Left renal cortex interstitium (tissue), 4 donors: ENCODE measurements at regions not wholly inside any gene's neighbourhood (a gene's known extent, or its start where the extent isn't known, plus 50 kb on each side); places are given as distances from the start of the nearest gene placed in this dataset.
A peak's percentile ranks its signal among the peaks of the same experiment; 100 is the strongest.
"Not testable (repeated sequence)": the region's sequence is repeated elsewhere in the genome, so short reads cannot be mapped to it uniquely, and the experiment has no call there.

Experiments
- DNase-seq, 4 donors: peaks; one replicate each; pipeline ENCODE4 v3.0.0-alpha.2; 2013; ENCODE audit warnings: low read depth in 4 of 4, low spot score in 2 of 4, missing footprints in 1 of 4

DNA sequence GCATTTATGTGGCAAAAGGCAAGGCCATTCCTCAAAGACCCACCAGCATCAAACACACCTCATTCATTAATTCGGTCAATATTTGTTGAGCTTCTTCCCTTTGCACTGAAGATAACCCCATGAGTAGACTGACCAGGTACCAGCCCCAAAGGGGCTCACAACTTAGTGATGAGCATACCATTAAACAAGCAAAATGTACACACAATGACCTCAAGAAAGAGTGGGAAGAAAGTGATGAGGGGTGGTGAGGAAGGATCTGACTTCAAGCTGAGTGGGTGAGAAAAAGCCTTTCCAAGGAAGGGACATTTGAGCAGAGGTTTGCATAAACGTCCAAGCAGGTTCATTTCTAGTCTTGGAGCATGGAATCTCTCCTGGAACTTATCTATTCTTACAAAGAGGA is 562.5 kb downstream of the TOX3 start:
- DNase-seq, result no peak

DNA sequence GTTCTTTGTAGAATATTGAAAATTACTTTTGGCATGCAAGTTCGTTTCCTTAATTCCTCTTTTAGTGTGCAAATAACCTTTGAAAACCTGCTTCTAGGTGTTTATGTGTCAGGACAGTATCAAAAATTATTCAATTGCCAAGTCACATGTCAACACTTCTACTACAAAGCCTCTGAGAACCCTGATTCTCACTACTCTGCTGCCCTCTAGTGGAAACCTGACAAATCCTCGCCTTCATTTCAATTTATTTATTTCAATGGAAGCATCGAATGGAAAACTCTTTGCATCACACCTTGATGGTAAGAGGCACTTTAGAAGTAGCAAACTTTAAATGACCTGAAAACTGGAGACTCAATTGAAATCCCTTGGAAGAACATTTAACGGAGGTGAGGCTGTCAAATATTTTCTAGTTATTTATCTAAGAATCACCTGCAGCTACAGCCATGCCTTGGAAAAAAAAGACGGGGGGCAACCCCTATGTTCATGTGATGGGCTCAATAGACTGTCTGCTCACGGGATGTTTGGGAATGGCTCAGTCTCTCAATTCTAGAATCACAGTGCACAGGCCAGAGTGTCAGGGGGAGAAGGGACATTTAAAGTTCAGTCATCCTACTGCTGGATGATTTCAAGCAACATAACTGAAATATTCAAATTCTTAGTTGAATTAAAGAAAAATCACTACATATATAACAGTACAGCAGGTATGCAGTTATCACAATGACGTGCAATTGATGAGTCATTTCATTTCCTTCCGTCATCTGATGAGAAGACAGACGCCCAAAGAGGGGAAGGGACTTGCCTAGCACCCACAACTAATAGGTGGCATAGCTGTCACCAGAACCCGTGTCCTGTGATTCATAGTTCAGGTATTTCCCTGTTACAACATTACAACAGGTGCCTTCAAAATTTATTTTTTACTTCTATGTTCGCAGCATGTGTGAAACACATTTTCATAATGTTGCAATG is 563.9 kb downstream of the TOX3 start:
- peak in 3 of 4 donors; percentile 63 to 79 (median 77) for DNase-seq

DNA sequence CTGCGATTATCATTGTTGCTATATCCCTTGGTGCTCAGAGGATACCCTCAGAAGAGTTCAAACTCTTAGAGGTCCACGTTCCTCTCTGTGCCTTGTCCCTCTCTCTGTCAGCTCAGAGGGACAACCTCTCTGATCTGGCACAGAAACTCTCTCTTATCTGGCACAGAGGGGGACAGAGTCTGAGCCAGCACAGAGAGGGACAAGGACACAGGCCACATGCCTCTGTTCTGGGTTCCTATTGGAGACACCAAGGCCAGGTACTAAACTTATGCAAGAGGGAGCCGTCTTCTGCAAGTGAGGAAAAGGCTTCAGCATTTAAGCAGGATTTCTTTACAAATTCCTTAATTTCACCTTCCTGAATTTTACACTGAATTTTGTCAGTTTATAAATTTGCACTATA is 565.2 kb downstream of the TOX3 start:
- no peak for DNase-seq

DNA sequence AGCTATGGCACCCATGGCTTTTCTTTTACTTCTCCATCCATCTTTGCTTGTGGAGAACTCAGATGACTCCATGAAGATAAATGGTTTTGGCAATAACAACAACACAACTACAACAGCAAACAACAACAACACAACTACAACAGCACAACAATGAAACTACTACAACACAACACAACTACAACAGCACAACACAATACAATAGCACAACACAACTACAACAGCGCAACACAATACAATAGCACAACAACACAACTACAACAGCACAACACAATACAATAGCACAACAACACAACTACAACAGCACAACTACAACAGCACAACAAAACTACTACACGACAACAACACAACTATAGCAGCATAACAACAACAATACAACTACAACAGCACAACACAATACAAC is 569.4 kb downstream of the TOX3 start:
- DNase-seq, result not testable (repeated sequence)

DNA sequence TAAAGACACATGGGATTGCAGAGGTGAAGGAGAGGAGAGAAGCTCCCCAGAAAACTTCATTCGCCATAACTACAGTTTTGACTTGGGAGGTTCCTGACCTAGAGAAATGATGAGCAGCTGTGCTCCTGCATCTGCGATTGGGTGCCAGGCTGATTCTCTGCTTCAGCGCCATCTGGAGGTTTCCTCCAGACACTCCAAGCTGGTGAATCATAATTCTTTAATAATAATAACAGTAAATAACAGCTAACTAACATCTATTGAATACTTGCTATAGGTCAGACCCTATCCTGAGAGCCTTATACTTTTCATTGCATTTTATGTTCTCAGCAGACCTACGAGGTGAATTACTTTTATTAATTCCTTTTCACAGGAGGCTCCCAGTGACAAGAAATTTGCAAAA is 575.8 kb downstream of the TOX3 start:
- DNase-seq, result no peak

DNA sequence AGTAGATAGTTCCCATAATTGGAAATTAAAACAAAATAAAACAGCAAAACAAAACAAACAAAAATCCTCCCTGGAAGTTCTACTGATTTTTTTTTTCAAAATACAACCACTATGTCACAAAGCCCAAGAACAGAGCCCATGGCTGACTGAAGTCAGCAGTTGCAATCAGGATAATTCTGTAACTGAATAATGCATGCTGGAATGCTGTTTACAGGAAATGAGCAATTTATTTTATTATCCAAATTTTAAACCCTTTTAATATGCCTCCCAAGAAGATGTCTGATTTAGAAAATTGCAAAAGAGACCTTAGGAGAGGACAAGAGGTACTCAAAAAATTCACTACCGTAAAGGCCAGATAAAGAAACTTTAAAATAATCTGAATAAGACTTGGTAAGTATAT is 578.2 kb downstream of the TOX3 start:
- DNase-seq, result no peak

DNA sequence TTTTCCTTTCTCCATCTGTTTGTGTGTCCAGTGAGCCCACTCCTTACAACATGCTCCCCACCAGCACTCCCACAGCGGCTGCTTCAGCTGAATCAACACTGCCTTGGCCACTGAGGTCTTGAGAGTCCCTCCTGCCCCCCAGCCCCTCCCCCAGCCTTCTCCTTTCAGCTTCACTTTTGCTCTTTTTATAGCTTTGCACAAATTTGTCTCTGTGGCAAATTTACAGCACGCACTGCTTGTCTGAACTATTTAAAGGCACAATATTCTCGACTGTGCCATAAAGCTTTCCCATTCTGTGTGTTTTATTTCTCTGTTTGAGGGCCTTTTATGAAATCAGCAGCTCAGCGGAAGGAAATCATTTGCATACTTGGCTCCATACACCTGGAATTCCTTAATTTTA is 579.3 kb downstream of the TOX3 start:
- peak in 1 of 4 donors; percentile 51 for DNase-seq

DNA sequence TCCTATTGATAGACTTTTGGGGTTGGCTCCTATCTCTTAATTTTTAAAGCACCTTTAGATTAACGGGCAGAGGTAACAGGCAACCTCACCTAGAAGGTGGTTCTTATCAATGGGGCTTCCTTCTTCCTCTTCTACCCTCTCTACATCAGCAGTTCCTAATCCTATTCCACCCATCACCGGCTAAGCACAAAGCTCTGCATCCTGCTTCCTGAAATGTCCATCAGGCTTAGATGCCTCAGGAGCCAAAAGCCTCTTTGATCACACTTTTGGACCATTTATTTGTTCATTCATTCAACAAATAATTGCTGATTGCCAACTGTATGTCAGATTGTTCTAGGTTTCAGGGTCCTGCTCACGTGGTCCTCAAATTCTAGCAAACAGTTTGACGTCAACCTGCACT is 586.0 kb downstream of the TOX3 start:
- DNase-seq, result no peak

DNA sequence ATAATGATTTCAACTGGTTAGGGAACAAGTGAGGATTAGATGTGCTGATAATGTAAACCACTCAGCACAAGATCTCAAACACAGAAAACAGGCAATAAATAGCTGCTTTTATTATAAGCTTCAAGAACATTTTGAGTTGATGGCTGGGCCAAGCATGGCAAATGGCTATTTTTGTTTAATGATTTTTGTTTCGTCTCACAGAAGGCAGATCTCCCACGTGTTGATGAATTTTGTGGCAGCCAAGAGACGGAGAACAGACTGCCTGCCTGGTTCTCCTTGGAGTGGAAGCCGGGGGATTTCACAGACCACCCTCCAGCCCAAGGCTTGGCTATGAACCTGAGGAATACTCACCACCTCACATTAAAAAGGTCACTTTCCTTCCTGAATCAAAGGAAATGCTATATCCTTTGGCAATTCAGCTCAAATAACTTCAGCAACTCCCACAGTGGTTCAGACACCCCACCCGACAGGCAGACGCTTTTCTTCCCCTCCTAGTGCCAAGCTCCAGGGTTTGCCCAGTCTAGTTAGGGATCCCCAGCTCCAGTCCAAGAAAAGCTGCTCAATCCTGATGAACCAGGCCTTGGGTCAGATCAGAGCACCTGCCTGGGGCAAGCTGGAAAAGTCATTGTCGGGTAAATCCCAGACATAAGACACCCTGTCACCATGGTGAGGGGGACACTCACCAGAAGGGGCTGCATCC is 593.5 kb downstream of the TOX3 start:
- DNase-seq, result no peak

DNA sequence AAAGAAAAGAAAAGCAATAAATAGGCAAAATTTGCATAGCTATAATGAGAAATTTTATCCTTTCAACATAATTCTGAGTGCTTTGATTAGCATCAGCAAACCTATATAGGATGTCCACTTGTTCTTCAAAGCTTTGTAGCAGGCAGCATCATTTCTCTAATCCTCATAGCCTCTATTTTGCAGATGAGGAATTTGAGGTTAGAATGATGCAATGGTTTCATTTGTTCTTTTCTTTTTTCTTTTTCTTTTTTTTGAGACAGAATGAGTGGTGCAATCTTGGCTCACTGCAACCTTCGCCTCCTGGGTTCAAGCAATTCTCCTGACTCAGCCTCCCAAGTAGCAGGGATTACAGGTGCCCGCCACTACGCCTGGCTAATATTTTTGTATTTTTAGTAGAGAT is 594.4 kb downstream of the TOX3 start:
- no peak for DNase-seq

DNA sequence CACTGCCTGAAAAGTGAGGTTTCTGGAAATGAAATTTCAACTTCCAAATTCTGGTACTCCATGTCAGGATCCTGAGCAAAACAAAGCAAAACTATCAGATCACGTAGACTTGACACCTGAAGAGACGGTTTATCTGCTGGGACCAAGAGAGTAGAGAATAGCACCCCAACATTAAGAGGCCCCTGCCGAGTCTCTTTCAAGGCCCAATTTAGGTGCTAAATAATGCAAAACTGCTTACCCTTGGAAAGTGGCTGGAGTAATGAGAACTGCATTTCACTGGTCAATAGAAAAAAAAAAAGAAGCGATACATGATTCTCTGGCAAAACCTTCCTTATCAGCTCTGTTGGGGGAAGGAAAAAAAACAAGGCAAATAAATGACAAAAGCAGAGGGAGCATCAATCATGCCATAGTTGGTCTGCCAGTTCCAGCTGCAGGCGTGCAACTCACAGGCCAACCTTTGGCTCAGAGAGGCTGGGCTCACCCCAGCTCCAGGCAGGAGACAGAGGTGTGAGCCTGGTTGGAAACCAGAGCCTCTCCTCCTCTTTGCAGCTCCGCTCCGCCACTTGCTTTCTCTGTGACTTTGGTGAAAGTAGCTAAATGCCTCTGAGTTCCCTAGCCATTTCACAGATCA is 595.2 kb downstream of the TOX3 start:
- no peak for DNase-seq

DNA sequence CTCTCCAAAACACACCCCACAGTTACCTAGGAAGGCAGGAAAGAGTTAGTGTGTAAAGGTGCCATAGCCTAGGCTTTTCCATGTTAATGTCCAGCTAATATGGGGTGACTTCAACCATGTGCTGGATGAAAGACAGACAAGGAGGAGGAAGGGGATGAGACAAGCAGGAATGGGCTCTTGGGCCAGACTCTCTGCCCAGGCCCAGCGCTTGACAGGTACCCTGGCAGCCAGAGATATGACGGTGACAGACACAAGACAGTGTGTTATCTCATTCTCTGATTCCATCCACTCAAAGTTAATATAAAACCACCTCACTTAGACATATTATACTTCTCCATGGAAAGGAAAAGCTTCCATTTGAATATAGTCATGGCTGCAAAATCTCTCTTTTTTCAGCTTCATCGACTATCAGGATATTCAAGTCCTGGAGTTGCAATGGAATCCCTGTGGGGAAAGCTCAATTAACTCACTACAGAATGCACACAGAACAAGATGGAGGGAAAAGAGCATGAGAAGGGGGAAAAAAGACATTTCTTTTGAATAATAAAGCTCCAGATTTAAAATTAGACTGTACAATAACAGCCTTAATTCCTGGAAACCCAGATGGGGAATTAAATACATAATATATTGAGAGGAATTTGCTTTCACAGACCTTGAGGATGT is 596.7 kb downstream of the TOX3 start:
- DNase-seq, result no peak

DNA sequence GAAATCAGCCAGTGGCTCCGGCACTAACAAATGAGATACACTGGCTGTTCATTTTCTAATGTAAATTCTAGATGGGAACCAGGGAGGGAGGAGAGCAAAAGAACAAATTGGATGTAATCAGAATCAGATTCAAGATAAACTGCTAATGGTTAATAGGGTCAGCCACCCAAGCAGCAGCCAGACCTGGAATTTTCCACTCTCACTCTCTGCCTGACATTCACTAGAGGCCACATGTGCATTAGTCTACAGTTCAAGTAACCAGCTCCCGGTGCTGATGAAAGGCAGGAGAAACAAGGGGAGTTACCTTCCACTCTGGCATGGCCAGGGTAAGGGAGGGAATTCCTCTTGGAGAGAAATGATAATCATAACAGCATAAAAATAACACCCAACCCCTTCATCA is 597.7 kb downstream of the TOX3 start:
- DNase-seq, result no peak

DNA sequence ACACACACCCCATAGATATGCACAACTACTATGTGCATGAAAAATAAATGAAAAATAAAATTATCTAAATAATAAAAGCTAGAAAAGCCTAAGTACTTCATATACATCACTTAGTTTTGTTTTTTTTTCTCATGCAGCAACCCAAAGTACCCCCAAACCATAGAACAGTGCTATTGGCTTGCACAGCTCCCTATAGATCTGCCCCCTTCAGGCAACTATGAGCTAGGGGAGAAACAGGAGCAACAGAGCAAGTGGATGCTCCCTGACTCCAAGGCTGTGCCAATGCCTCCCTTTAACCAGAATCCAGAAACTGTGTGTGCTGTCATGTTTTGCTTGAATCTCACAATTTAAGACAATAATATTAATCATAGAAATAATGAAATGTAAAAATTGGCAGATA is 605.5 kb downstream of the TOX3 start:
- DNase-seq, result no peak

DNA sequence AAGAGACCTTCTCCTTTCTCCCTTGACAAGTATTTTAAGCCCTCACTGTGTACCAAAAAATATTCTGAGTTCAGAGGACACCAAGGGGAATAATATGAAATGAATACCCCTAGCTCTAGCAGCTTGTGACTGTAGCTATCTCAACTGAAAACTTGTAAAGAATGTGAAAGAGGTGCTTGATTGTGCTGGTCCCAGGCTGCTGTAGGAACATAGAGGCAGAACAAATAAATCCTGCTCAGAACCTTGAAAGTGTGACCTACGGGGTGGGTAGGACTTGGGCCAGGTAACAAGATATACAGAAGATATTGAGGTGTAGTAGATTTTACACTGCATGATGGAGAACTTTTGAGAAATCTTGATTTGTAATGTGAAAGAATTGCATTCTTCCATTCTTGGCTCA is 606.8 kb downstream of the TOX3 start:
- no peak for DNase-seq

DNA sequence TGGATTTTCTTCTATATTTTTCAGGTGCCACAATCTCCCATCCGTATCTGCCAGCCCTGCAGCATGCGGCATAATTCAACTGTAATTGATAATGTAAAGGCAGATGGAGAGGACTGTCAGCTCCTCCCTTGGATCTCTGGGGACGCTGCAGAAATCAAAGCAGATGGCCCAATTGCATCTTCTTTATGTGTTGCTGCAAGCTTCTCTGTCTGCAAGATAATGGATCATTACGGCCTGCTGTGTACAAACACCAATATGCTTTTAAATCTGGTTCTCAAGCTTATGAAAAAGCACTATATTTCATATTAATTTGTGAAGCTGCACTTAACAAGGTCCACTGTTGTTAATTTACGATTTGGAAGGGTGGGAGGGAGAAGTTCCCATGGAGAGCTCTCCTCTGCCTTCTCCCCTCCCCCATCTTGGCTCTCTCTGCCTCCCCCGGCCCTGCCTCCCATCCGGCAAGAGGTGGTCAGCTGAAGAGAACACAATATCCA is 607.5 kb downstream of the TOX3 start:
- DNase-seq, result peak in 1 of 4 donors; percentile 55

DNA sequence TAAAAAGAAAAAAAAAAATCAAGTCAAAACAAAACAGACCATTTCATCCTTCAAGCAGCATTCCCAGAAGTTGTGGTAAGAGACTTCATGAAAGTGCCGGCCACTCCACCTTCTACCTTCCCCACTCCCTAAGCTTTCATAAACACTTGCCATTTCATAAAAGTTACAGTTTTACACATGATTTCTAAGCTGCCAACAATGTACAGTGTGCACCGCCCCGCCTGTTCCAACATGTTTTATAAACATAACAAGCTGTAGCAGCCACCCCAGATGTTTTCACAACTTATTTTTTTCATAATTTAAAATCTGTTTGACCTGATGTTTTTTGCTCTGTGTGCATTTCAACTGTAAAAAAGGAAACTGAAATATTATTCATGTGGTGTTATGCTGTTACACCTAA is 608.1 kb downstream of the TOX3 start:
- no peak for DNase-seq

DNA sequence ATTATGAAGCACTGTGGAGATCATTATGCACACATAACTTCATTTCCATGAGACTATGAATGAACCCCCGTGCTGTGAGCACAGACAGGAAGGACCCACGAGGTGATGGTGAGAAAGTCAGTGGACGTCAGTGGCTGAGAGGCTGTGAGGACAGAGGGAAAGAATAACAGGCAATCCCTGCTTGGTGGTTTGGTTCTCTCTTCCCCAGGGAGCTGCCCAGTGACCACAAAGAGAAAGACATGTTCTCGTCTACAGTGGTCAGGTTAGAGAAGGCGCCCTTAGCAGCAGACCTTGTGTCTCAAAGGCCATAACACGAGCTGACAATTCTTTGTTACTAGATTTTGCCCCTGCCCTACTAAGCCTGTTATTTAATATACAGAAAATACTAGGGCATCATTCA is 609.2 kb downstream of the TOX3 start:
- no peak for DNase-seq

DNA sequence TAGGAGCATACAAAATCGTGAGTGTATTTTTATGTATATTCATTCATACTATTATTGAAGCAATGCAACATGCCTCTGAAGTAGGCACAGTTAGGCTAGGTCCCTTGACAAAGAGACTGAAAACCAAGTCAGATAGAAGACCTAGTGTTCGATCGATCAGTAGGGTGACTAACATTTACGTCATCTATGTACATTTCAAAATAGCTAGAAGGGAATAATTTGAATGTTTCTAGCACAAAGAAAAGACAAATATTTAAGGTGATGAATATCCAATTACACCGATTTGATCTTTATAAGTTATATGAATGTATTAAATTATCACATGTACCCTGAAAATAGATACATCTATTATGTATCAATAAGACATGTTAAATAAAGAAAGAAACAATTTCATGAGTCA is 610.1 kb downstream of the TOX3 start:
- no peak for DNase-seq

DNA sequence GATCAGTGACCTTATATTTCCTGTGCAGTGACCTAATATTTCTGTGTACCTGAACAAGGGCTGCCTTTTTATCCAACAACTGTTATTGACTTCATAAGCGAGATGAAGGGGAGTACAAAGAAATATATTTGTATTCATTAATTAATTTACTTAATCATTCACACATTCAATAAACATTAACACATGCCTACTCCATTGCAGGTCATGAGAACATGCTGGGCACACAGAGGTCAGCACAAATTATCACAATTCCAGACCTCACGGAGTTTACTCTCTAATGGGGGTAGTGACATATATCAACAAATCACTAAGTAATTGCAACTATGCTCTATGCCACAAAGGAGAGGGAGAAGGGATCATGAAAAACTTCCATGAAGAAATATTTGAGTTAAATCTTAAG is 614.6 kb downstream of the TOX3 start:
- DNase-seq, result no peak

DNA sequence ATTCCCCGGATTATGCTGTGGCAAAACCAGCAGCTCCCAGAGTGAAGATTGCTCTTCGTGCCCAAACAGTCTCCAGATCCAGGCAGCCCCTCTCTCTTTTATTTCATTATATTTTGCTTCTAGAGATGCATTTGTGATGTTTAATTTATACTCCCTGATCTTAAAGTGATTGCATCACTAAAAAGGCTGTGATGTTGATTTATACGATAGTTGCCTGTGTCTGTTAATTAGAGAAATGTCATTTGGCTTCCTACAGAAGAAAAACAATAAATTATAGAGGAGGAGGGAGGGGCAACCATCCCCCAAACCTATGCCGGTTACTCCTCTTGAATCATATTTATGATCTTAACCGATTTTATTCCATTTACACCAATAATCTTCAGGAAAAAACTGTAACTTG is 615.3 kb downstream of the TOX3 start:
- DNase-seq, result no peak
